CD14-positive monocyte (primary cell): ENCODE measurements at regions not wholly inside any gene's neighbourhood (a gene's known extent, or its start where the extent isn't known, plus 50 kb on each side); places are given as distances from the start of the nearest gene placed in this dataset.

Experiments
- DNase-seq, 3 donors: peaks; one replicate each; pipeline ENCODE4 v3.0.0-alpha.2; 2011 to 2022
- H2AFZ ChIP-seq: 2 replicates; pipeline ENCODE4 v1.6.0; 2012; ENCODE audit warnings: mild to moderate bottlenecking, low read depth, low read length, inconsistent platforms; ENCODE audit not compliant: insufficient read depth, poor library complexity, severe bottlenecking
- H3K27ac ChIP-seq, 2 donors: 1 replicate in 1 of 2; 2 replicates in 1 of 2; pipeline ENCODE4 v1.5.1; 2012 to 2013; ENCODE audit warnings: low read length in 2 of 2, control low read depth in 1 of 2, inconsistent platforms in 1 of 2, low read depth in 1 of 2, mild to moderate bottlenecking in 1 of 2
- H3K27me3 ChIP-seq, 2 donors: one replicate each; pipeline versions ENCODE4 v1.6.0 to v1.6.1; 2011 to 2013; ENCODE audit warnings: low read length in 2 of 2; ENCODE audit not compliant: control insufficient read depth in 2 of 2, insufficient read depth in 2 of 2
- H3K36me3 ChIP-seq, 2 donors: replicated peaks in 1 of 2; 1 replicate in 1 of 2; 2 replicates in 1 of 2; pipeline versions ENCODE4 v1.5.1 to v1.6.1; 2012 to 2013; ENCODE audit warnings: low read length in 2 of 2, control low read depth in 1 of 2, inconsistent platforms in 1 of 2, mild to moderate bottlenecking in 1 of 2; ENCODE audit not compliant: insufficient read depth in 2 of 2, control insufficient read depth in 1 of 2
- H3K4me1 ChIP-seq, 2 donors: 1 replicate in 1 of 2; 2 replicates in 1 of 2; pipeline versions ENCODE4 v1.5.1 to v1.6.1; 2012 to 2013; ENCODE audit warnings: low read length in 2 of 2, control low read depth in 1 of 2, inconsistent platforms in 1 of 2, mild to moderate bottlenecking in 1 of 2, moderate library complexity in 1 of 2; ENCODE audit not compliant: insufficient read depth in 2 of 2, control insufficient read depth in 1 of 2
- H3K4me2 ChIP-seq: replicated peaks from 2 replicates; pipeline ENCODE3; 2012; ENCODE audit warnings: low read length, moderate library complexity, mild to moderate bottlenecking; ENCODE audit not compliant: poor library complexity, severe bottlenecking; ENCODE audit errors: extremely low read depth
- H3K4me3 ChIP-seq, 3 experiments: fragments of 200-600 bp in 1 of 3; sonication (generic) in 1 of 3; replicated peaks in 1 of 3; 1 replicate in 2 of 3; 2 replicates in 1 of 3; pipeline ENCODE4 v1.5.1; 2011 to 2013; ENCODE audit warnings: low read length in 3 of 3, mild to moderate bottlenecking in 3 of 3, control low read depth in 2 of 3, low read depth in 2 of 3, inconsistent platforms in 1 of 3, moderate library complexity in 1 of 3
- H3K79me2 ChIP-seq: 2 replicates; pipeline ENCODE4 v1.6.0; 2012; ENCODE audit warnings: mild to moderate bottlenecking, control low read depth, inconsistent platforms, low read length, moderate library complexity; ENCODE audit not compliant: insufficient read depth
- H3K9ac ChIP-seq: 2 replicates; pipeline ENCODE4 v1.6.0; 2017; ENCODE audit warnings: low read length, mild to moderate bottlenecking; ENCODE audit not compliant: insufficient read depth, poor library complexity, severe bottlenecking
- H3K9me3 ChIP-seq, 2 donors: replicated peaks in 1 of 2; 1 replicate in 1 of 2; 2 replicates in 1 of 2; pipeline versions ENCODE4 v1.5.1 to v1.6.1; 2012 to 2013; ENCODE audit warnings: low read length in 2 of 2, control low read depth in 1 of 2; ENCODE audit not compliant: control insufficient read depth in 1 of 2, insufficient read depth in 1 of 2
- H4K20me1 ChIP-seq: 2 replicates; pipeline ENCODE4 v1.6.0; 2012; ENCODE audit warnings: mild to moderate bottlenecking, low read length, control low read depth, moderate library complexity; ENCODE audit not compliant: insufficient read depth
- H3K27ac Mint-ChIP-seq, 7 donors: one replicate each; pipeline ENCODE4 v1.8.0; 2020; ENCODE audit warnings: mild to moderate bottlenecking in 7 of 7, mixed read lengths in 7 of 7, moderate library complexity in 6 of 7, inconsistent platforms in 2 of 7
- H3K27me3 Mint-ChIP-seq, 3 donors: one replicate each; pipeline ENCODE4 v1.8.0; 2021 to 2022; ENCODE audit warnings: low read depth in 3 of 3, mild to moderate bottlenecking in 3 of 3, mixed read lengths in 3 of 3, moderate library complexity in 3 of 3, inconsistent platforms in 1 of 3
- H3K36me3 Mint-ChIP-seq, 2 donors: one replicate each; pipeline ENCODE4 v1.8.0; 2020; ENCODE audit warnings: mixed read lengths in 2 of 2, inconsistent platforms in 1 of 2, mild to moderate bottlenecking in 1 of 2
- H3K4me1 Mint-ChIP-seq: one replicate; pipeline ENCODE4 v1.8.0; 2020; ENCODE audit warnings: mild to moderate bottlenecking, mixed read lengths
- H3K4me3 Mint-ChIP-seq, 2 donors: one replicate each; pipeline ENCODE4 v1.8.0; 2020; ENCODE audit warnings: mild to moderate bottlenecking in 2 of 2, mixed read lengths in 2 of 2, moderate library complexity in 1 of 2
- H3K9me3 Mint-ChIP-seq, 7 donors: one replicate each; pipeline ENCODE4 v1.8.0; 2020 to 2022; ENCODE audit warnings: mixed read lengths in 7 of 7, mild to moderate bottlenecking in 6 of 7, moderate library complexity in 6 of 7, inconsistent platforms in 2 of 7
- WGBS: methylation state at CpG from one replicate; pipeline ENCODE4 v1.1.5; 2013; ENCODE audit warnings: missing lambda C conversion rate; ENCODE audit not compliant: insufficient coverage; 5-methylcytosine and 5-hydroxymethylcytosine counted together
- intact Hi-C, 2 donors: fragments of 100-400 bp; cut with micrococcal nuclease; formaldehyde crosslinking; loops; one replicate each; pipeline versions ENCODE4 v1.15.0 to v1.15.1; 2023
- TF ChIP-seq, protein P1 (sequence below): fragments of 200-600 bp; IDR thresholded peaks from one replicate; pipeline ENCODE4 v1.8.0; 2022; ENCODE audit warnings: antibody characterized with exemption, mild to moderate bottlenecking

DNA sequence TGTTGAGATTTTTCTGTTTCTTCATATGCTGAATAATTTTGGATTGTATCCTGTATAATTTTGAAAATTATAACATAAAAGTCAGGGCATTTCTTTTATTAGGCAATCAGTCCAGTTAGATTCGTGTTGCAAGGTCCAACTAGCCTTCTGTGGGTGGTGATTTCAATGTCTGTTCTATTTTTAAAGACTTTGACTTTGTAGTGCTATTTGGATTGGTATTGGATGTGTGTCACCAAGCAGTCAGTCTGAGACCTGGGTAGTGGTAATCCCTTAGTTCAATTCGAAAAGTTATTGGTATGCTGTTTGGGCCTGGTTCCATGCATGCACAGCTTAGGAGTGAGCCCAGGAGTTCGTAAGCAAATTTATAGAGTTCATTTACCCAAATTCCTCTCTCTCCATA is 82.2 kb downstream of the EPDR1 start:
- peaks cover 0 to 1% (median 0%) of the 10 kb centered on the region in 7 donors for H3K9me3 Mint-ChIP-seq
- H3K4me3 ChIP-seq: no peak overlapping the region
- no peaks in the 10 kb centered on the region for H3K36me3 ChIP-seq
- H3K4me1 ChIP-seq: no peaks in the 10 kb centered on the region
- H3K79me2 ChIP-seq: no peaks in the 10 kb centered on the region
- H2AFZ ChIP-seq: no peak overlapping the region
- H3K27me3 ChIP-seq: no peaks in the 10 kb centered on the region
- no peak overlapping the region for H3K27ac Mint-ChIP-seq
- H3K9ac ChIP-seq: no peak overlapping the region
- H3K27ac ChIP-seq: no peak overlapping the region
- no peaks in the 10 kb centered on the region for H3K4me1 Mint-ChIP-seq
- H3K4me2 ChIP-seq: no peak overlapping the region
- WGBS: 57% methylated on average over 1 of the region's 3 CpGs
- TF ChIP-seq, protein P1, sequence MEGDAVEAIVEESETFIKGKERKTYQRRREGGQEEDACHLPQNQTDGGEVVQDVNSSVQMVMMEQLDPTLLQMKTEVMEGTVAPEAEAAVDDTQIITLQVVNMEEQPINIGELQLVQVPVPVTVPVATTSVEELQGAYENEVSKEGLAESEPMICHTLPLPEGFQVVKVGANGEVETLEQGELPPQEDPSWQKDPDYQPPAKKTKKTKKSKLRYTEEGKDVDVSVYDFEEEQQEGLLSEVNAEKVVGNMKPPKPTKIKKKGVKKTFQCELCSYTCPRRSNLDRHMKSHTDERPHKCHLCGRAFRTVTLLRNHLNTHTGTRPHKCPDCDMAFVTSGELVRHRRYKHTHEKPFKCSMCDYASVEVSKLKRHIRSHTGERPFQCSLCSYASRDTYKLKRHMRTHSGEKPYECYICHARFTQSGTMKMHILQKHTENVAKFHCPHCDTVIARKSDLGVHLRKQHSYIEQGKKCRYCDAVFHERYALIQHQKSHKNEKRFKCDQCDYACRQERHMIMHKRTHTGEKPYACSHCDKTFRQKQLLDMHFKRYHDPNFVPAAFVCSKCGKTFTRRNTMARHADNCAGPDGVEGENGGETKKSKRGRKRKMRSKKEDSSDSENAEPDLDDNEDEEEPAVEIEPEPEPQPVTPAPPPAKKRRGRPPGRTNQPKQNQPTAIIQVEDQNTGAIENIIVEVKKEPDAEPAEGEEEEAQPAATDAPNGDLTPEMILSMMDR: no peak
- no peaks in the 10 kb centered on the region for H4K20me1 ChIP-seq
- DNase-seq: no peak
- no peaks in the 10 kb centered on the region for H3K36me3 Mint-ChIP-seq
- no peak overlapping the region for H3K4me3 Mint-ChIP-seq
- H3K9me3 ChIP-seq: no peaks in the 10 kb centered on the region
- intact Hi-C loops: no loop called here
- peaks cover 0 to 1% (median 0%) of the 10 kb centered on the region in 3 donors for H3K27me3 Mint-ChIP-seq

DNA sequence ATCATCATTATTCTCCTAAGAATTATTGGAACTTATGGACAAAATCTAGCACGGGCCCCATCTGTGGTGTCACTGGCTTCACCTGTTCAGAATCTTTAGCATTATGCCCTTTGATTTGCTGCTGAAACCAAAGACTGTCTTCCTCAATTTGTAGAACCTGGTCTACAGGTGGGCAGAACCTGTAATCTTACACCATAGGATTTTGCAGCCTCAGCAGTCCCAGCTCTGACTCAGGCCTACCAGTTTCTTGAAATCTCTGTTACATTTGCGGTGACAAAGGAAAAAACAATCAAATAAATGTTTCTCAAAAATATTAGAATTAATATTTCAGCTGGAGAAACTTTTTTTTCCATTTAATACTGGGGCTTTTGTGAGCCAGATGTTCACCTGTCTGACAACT is 86.1 kb downstream of the EPDR1 start:
- H3K4me1 Mint-ChIP-seq: no peaks in the 10 kb centered on the region
- H3K9me3 Mint-ChIP-seq: peaks cover 7 to 13% (median 9%) of the 10 kb centered on the region in 7 donors
- H3K4me2 ChIP-seq: no peak overlapping the region
- no peaks in the 10 kb centered on the region for H3K79me2 ChIP-seq
- H3K4me3 ChIP-seq: no peak overlapping the region
- WGBS: 67% methylated on average over 1 of the region's 2 CpGs
- no peaks in the 10 kb centered on the region for H3K27me3 ChIP-seq
- no peak for DNase-seq
- no peak overlapping the region for H3K4me3 Mint-ChIP-seq
- no peak overlapping the region for H3K27ac Mint-ChIP-seq
- H4K20me1 ChIP-seq: no peaks in the 10 kb centered on the region
- no peak overlapping the region for H3K27ac ChIP-seq
- no peak overlapping the region for H2AFZ ChIP-seq
- no peaks in the 10 kb centered on the region for H3K36me3 Mint-ChIP-seq
- no peaks in the 10 kb centered on the region for H3K27me3 Mint-ChIP-seq
- intact Hi-C loops: no loop called here
- no peaks in the 10 kb centered on the region for H3K4me1 ChIP-seq
- no peak overlapping the region for H3K9ac ChIP-seq
- TF ChIP-seq, protein P1: no peak
- H3K9me3 ChIP-seq: no peaks in the 10 kb centered on the region
- no peaks in the 10 kb centered on the region for H3K36me3 ChIP-seq
